Large intestine (tissue), 3 donors: ENCODE measurements at regions not wholly inside any gene's neighbourhood (a gene's known extent, or its start where the extent isn't known, plus 50 kb on each side); places are given as distances from the start of the nearest gene placed in this dataset.
A peak's percentile ranks its signal among the peaks of the same experiment; 100 is the strongest.

Experiments
- DNase-seq, 2 donors: peaks; one replicate each; pipeline versions ENCODE4 v3.0.0 to v3.0.0-alpha.2; 2013
- H3K27ac ChIP-seq: one replicate; pipeline ENCODE4 v1.5.1; 2013; ENCODE audit warnings: low read length
- H3K27me3 ChIP-seq: 2 replicates; pipeline ENCODE4 v1.6.1; 2013; ENCODE audit warnings: low read length; ENCODE audit not compliant: control insufficient read depth, insufficient read depth
- H3K36me3 ChIP-seq: 2 replicates; pipeline ENCODE4 v1.6.1; 2013; ENCODE audit warnings: low read length; ENCODE audit not compliant: control insufficient read depth, insufficient read depth
- H3K4me1 ChIP-seq: one replicate; pipeline ENCODE4 v1.6.1; 2013; ENCODE audit warnings: low read length; ENCODE audit not compliant: control insufficient read depth, insufficient read depth
- H3K4me3 ChIP-seq: one replicate; pipeline ENCODE4 v1.5.1; 2013; ENCODE audit warnings: low read length
- H3K9me3 ChIP-seq: one replicate; pipeline ENCODE4 v1.6.1; 2013; ENCODE audit warnings: mild to moderate bottlenecking, low read depth, low read length, moderate library complexity; ENCODE audit not compliant: control insufficient read depth
- WGBS: methylation state at CpG from one replicate; pipeline ENCODE4 v1.1.5; 2013; ENCODE audit warnings: low lambda C conversion rate; ENCODE audit not compliant: insufficient coverage; 5-methylcytosine and 5-hydroxymethylcytosine counted together

DNA sequence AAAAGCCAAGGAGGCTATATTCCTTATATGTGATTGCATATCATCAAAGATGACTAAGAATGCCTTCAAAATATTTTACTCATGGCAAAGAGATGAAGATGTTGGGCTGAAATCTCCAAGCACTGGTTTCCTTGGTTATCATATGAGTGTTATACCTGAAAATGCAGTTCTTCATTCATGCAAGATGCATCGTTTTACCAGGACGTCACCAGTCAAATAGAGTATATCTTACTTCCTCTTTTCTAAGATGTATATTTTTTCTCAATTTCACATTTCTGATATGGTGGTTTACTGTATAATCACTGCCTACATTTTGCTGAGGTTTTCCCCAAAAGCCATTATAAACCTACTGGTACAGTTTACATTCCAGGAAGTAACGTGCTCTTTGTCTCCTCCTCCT is 1085.7 kb downstream of the NCAM2 start:
- no peak overlapping the region for H3K4me3 ChIP-seq
- 92% methylated on average over 2 of the region's 3 CpGs for WGBS
- no peak for DNase-seq

GRCh38 chr21:22096314-22096713 is 1098.1 kb downstream of the NCAM2 start:
- no peaks in the 10 kb centered on the region for H3K4me1 ChIP-seq
- no peak for DNase-seq
- no peaks in the 10 kb centered on the region for H3K27me3 ChIP-seq
- no peaks in the 10 kb centered on the region for H3K36me3 ChIP-seq
- no peak overlapping the region for H3K4me3 ChIP-seq
- no peak overlapping the region for H3K27ac ChIP-seq
- no CpG with 5 or more reads among the region's 1 CpG for WGBS
- H3K9me3 ChIP-seq = no peaks in the 10 kb centered on the region

More for the DNA sequence above, 1085.7 kb downstream of the NCAM2 start:
- Histone ChIP-seq H3K36me3 (no peaks in the 10 kb centered on the region), H3K27ac (no peak overlapping the region), H3K27me3 (no peaks in the 10 kb centered on the region), H3K9me3 (no peaks in the 10 kb centered on the region), H3K4me1 (no peaks in the 10 kb centered on the region)

DNA sequence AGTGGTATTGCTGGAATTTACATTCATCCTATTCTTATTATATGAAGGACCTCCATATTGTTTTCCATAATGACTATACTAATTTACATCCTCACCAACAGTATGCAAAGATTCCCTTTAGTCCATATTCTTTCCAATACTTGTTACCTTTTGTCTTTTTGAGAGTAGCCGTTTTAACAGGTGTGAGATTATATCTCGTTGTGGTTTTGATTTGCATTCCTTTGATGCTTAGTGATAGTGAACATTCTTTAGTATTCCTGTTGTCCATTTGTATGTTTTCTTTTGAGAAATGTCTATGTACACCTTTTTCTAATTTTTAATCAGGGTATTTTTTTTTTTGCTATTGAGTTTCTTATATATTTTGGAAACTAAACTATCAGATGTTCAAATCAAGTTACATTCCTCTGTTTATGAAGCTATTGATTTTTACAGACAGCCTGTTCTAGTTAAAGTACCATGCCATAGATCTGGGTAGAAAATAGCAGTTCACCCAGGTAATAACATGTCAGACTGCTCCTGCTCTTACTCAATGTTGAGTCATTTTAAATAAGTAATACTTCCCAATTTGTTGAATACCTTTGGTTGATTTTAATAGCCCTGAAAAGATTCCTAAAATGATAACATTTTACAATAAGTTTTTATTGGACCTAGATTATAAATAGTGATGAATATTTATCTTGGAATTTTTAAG is 1108.7 kb downstream of the NCAM2 start:
- Histone ChIP-seq H3K9me3 (no peaks in the 10 kb centered on the region), H3K4me3 (no peak overlapping the region), H3K27me3 (no peaks in the 10 kb centered on the region), H3K36me3 (no peaks in the 10 kb centered on the region), H3K27ac (no peak overlapping the region), H3K4me1 (no peaks in the 10 kb centered on the region)
- no peak for DNase-seq
- 46% methylated on average over 2 of the region's 2 CpGs for WGBS

DNA sequence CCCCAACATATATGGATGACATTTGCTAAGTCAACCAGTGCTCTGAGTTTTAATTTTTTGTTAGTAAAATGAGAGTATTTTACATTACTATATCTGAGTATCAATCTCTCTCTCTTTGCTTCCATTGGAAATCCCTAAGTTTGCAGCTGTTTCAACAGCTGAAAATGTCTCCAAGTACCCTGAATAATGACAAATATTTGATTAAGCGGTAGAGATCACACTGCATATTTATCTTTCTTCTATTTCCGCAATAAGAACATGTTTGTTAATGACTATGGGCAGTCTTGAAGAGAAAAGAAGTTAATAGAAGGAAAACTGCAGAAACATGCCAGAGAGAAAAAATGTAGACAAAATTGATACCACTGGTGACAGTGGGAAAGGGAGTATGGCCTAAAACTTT is 1117.5 kb downstream of the NCAM2 start:
- Histone ChIP-seq H3K27ac (no peak overlapping the region), H3K36me3 (no peaks in the 10 kb centered on the region), H3K4me3 (no peak overlapping the region), H3K27me3 (no peaks in the 10 kb centered on the region), H3K4me1 (no peaks in the 10 kb centered on the region), H3K9me3 (peaks cover 3% of the 10 kb centered on the region)
- DNase-seq = no peak
- no CpG with 5 or more reads among the region's 2 CpGs for WGBS

DNA sequence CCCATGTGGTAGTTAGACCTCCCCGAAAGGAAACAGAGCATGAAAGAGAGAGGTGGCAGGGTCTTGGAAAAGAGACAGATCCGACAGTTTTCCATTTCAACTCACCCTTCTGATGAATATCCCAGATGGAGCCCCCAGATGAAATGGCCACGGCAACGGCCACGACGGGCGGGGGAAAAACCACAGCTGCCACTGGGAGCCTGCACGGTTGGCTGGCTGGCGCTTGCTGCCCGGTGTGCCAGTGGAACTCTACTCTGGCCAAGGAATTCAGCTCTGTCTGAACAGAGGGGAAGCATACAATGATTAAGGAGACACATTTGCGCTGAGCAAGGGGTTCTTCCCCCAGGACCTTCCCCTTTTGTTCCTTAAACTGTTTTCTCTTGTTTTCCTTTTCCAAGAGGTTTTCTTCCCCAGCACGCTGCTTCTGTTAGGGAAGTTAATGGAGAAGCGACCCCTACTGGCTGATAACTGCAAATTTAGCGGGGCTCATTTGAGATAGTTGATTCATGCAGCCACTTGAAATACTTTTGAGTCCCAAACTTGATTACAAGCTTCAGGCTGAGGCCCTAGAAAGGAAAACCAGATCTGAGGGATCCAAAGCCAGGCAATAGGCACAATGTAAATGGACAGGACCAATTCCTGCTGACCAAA is 1122.5 kb downstream of the NCAM2 start:
- no peaks in the 10 kb centered on the region for H3K4me1 ChIP-seq
- 80% methylated on average over 2 of the region's 14 CpGs for WGBS
- H3K9me3 ChIP-seq = peaks cover 3% of the 10 kb centered on the region
- no peak overlapping the region for H3K4me3 ChIP-seq
- DNase-seq = peak in 1 of 2 donors; percentile 0
- no peaks in the 10 kb centered on the region for H3K27me3 ChIP-seq
- H3K36me3 ChIP-seq = no peaks in the 10 kb centered on the region
- H3K27ac ChIP-seq = no peak overlapping the region

- H3K36me3 ChIP-seq = no peaks in the 10 kb centered on the region
- no peaks in the 10 kb centered on the region for H3K27me3 ChIP-seq
- 100% methylated on average over 1 of the region's 2 CpGs for WGBS
- peaks cover 2% of the 10 kb centered on the region for H3K9me3 ChIP-seq
- no peaks in the 10 kb centered on the region for H3K4me1 ChIP-seq
- DNase-seq = no peak
- H3K4me3 ChIP-seq = no peak overlapping the region
- no peak overlapping the region for H3K27ac ChIP-seq
Measured at GRCh38 chr21:22125581-22125980, 1127.4 kb downstream of the NCAM2 start.

DNA sequence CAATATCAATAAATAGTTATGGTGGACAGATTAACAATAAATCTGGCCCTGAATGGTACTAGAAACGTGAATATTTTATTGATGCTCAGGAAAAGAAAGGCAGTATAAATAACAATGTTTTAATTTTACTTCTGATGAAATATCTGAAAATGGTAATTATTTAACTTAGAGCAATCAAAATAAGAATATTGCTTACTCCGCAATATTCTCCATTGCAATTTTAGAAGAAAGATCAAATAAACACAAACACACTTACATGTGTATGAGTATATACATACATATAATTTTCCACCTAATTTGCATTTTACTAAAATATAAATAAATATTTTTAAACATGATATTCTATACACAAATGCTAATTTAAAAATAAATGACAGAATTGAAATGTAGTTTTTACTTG is 1130.5 kb downstream of the NCAM2 start:
- DNase-seq = no peak
- Histone ChIP-seq H3K4me1 (no peaks in the 10 kb centered on the region), H3K4me3 (no peak overlapping the region), H3K27ac (no peak overlapping the region), H3K27me3 (no peaks in the 10 kb centered on the region), H3K9me3 (no peaks in the 10 kb centered on the region), H3K36me3 (no peaks in the 10 kb centered on the region)
- 82% methylated on average over 1 of the region's 2 CpGs for WGBS

- no peaks in the 10 kb centered on the region for H3K4me1 ChIP-seq
- 94% methylated on average over 3 of the region's 5 CpGs for WGBS
Measured at GRCh38 chr21:22132358-22133071, 1134.3 kb downstream of the NCAM2 start.

DNA sequence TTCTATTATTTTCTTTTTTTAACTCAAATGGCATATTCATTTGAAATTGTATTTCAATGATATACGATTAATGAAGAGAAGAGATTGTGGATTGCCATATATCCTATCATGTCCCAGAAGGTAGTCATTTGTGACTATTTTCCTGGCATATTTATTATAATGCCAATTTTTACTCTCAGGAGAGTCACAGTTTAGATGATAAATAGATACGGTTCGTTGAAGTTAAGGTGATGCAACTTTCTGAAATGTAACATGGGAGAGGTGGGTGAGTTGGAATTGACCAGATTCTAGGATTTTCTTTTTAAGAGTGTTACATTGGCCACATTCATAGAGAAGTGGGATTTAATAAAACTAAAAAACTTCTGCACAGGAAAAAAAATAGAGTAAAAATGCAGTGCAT is 1138.5 kb downstream of the NCAM2 start:
- no peak overlapping the region for H3K4me3 ChIP-seq
- 100% methylated on average over 1 of the region's 3 CpGs for WGBS
- no peaks in the 10 kb centered on the region for H3K4me1 ChIP-seq
- no peak for DNase-seq
- H3K9me3 ChIP-seq = peaks cover 2% of the 10 kb centered on the region
- no peaks in the 10 kb centered on the region for H3K36me3 ChIP-seq
- no peaks in the 10 kb centered on the region for H3K27me3 ChIP-seq
- no peak overlapping the region for H3K27ac ChIP-seq

More at GRCh38 chr21:22132358-22133071, 1134.3 kb downstream of the NCAM2 start:
- Histone ChIP-seq H3K27me3 (no peaks in the 10 kb centered on the region), H3K4me3 (no peak overlapping the region), H3K9me3 (no peaks in the 10 kb centered on the region), H3K36me3 (no peaks in the 10 kb centered on the region), H3K27ac (no peak overlapping the region)
- DNase-seq = no peak

DNA sequence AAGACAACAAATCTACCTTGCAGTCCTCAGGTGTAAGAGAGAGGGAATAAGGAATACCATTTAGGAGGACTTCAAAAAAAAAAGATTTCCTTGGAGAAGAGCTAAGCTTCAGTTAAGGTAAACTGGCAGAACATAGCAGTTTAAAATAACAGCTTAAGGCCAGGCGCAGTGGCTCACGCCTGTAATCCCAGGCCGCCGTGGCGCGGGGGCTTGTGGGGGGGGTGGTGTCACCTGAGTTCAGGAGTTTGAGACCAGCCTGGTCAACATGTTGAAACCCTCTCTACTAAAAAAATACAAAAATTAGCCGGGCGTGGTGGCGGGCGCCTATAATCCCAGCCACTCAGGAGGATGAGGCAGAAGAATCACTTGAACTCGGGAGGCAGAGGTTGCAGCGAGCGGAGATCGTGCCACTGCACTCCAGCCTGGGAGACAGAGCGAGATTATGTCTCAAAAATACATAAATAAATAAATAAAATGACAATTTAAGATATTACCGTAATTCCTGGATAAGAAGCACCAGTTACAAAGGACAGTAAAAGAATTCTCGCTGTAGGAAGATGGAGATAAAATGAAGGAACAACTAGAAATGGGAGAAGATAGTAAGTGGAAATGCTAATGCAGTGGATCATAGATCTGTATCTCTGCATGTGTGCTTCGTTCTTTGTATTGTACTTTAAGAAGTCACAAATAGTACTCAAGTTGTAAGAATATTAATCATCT is 1140.2 kb downstream of the NCAM2 start:
- WGBS = 94% methylated on average over 6 of the region's 18 CpGs
- no peaks in the 10 kb centered on the region for H3K27me3 ChIP-seq
- H3K27ac ChIP-seq = no peak overlapping the region
- peaks cover 2% of the 10 kb centered on the region for H3K9me3 ChIP-seq
- no peaks in the 10 kb centered on the region for H3K4me1 ChIP-seq
- H3K4me3 ChIP-seq = no peak overlapping the region
- DNase-seq = no peak
- H3K36me3 ChIP-seq = no peaks in the 10 kb centered on the region
